ENCODE measurements at regions not wholly inside any gene's neighbourhood (a gene's known extent, or its start where the extent isn't known, plus 50 kb on each side); places are given as distances from the start of the nearest gene placed in this dataset.
"Not testable (repeated sequence)": the region's sequence is repeated elsewhere in the genome, so short reads cannot be mapped to it uniquely, and the experiment has no call there.

- not testable (repeated sequence) for TF ChIP-seq HOXC10 (CRISPR knock-in tag; IDR thresholded peaks at IDR 0.05); ZNF544 (tag by site-specific recombination; IDR thresholded peaks at IDR 0.05); ZNF37A (tag by site-specific recombination; IDR thresholded peaks at IDR 0.05); ZNF530 (tag by site-specific recombination; IDR thresholded peaks at IDR 0.05; ENCODE audit: low read depth); ZNF221 (tag by site-specific recombination; IDR thresholded peaks at IDR 0.05; ENCODE audit: borderline replicate concordance); CTCF (tag by site-specific recombination; IDR thresholded peaks at IDR 0.05)
These were observed 430.4 kb upstream of the RGMB start for GRCh38 chr5:98342958-98343660.
